Keratinocyte (primary cell): ENCODE measurements at regions not wholly inside any gene's neighbourhood (a gene's known extent, or its start where the extent isn't known, plus 50 kb on each side); places are given as distances from the start of the nearest gene placed in this dataset.

Experiments used
- DNase-seq: peaks from one replicate; pipeline ENCODE4 v3.0.0-alpha.2; 2011; ENCODE audit warnings: low read depth, missing footprints, low spot score
- FAIRE-seq: peaks from 2 replicates; lab custom pipeline; 2011; peaks lifted over from hg19 to GRCh38; lab: Jason Lieb, UNC
- H2AFZ ChIP-seq: 2 replicates; pipeline ENCODE4 v1.6.0; 2012; ENCODE audit warnings: low read length, control low read depth, inconsistent platforms; ENCODE audit not compliant: control insufficient read depth
- H3K27ac ChIP-seq: 2 replicates; pipeline ENCODE4 v1.5.1; 2011; ENCODE audit warnings: low read length; ENCODE audit not compliant: control insufficient read depth, insufficient read depth
- H3K27me3 ChIP-seq: 3 replicates; pipeline ENCODE4 v1.6.0; 2011; ENCODE audit warnings: low read length; ENCODE audit not compliant: control insufficient read depth, insufficient read depth; ENCODE audit errors: extremely low read depth
- H3K36me3 ChIP-seq, 2 experiments: 2 replicates in 1 of 2; 3 replicates in 1 of 2; pipeline ENCODE4 v1.5.1; 2011; ENCODE audit warnings: low read length in 2 of 2, mild to moderate bottlenecking in 1 of 2; ENCODE audit not compliant: control insufficient read depth in 2 of 2, insufficient read depth in 2 of 2; ENCODE audit errors: extremely low read depth in 1 of 2
- H3K4me1 ChIP-seq: 3 replicates; pipeline ENCODE4 v1.5.1; 2011; ENCODE audit warnings: low read length; ENCODE audit not compliant: control insufficient read depth, insufficient read depth; ENCODE audit errors: extremely low read depth
- H3K4me2 ChIP-seq: 3 replicates; pipeline ENCODE4 v1.6.0; 2011; ENCODE audit warnings: low read depth, low read length; ENCODE audit not compliant: control insufficient read depth, insufficient read depth; ENCODE audit errors: extremely low read depth
- H3K4me3 ChIP-seq, 3 experiments: fragments of 200-600 bp in 1 of 3; sonication (generic) in 1 of 3; 2 replicates in 2 of 3; 3 replicates in 1 of 3; pipeline ENCODE4 v1.5.1; 2011 to 2016; ENCODE audit warnings: low read length in 3 of 3, mild to moderate bottlenecking in 3 of 3, control low read depth in 2 of 3, inconsistent platforms in 1 of 3, low read depth in 1 of 3, mixed read lengths in 1 of 3, mixed run types in 1 of 3, moderate library complexity in 1 of 3; ENCODE audit not compliant: control insufficient read depth in 2 of 3, insufficient read depth in 2 of 3; ENCODE audit errors: extremely low read depth in 1 of 3
- H3K79me2 ChIP-seq: 2 replicates; pipeline ENCODE4 v1.6.0; 2012; ENCODE audit warnings: low read length; ENCODE audit not compliant: control insufficient read depth, insufficient read depth
- H3K9ac ChIP-seq: 3 replicates; pipeline ENCODE4 v1.6.0; 2011; ENCODE audit warnings: low read length; ENCODE audit not compliant: control insufficient read depth, insufficient read depth; ENCODE audit errors: extremely low read depth
- H3K9me1 ChIP-seq: 3 replicates; pipeline ENCODE4 v1.6.0; 2011; ENCODE audit warnings: low read length; ENCODE audit not compliant: control insufficient read depth, insufficient read depth; ENCODE audit errors: extremely low read depth
- H3K9me3 ChIP-seq: 2 replicates; pipeline ENCODE4 v1.5.1; 2012; ENCODE audit warnings: low read depth, low read length; ENCODE audit not compliant: control insufficient read depth
- H4K20me1 ChIP-seq: 3 replicates; pipeline ENCODE4 v1.6.0; 2011; ENCODE audit warnings: low read length; ENCODE audit not compliant: control insufficient read depth, insufficient read depth; ENCODE audit errors: extremely low read depth
- CTCF ChIP-seq, 3 experiments: IDR thresholded peaks in 1 of 3; conservative IDR thresholded peaks in 1 of 3; optimal IDR thresholded peaks in 1 of 3; 2 replicates in 2 of 3; 3 replicates in 1 of 3; pipeline versions ENCODE3 to v1.5.1; 2011; ENCODE audit warnings: low read length in 3 of 3, mild to moderate bottlenecking in 3 of 3, moderate library complexity in 2 of 3, control low read depth in 1 of 3, inconsistent platforms in 1 of 3; ENCODE audit not compliant: insufficient read depth in 2 of 3; ENCODE audit errors: extremely low read depth in 1 of 3
- EZH2 ChIP-seq: IDR thresholded peaks from one replicate; pipeline ENCODE4 v1.6.1; 2012; ENCODE audit warnings: inconsistent platforms, mild to moderate bottlenecking, low read length, moderate library complexity
- dilution Hi-C: fragments of 300-500 bp; cut with MboI; formaldehyde crosslinking; loops from one replicate; pipeline ENCODE4 v1.7.0; 2020; ENCODE audit warnings: low sequenced_read_pairs; ENCODE audit not compliant: extremely low pct_ligation_motif_present

- dilution Hi-C loops: no loop called here
- no peak for FAIRE-seq
- DNase-seq: no peak
- Histone ChIP-seq H4K20me1 (no peaks in the 10 kb centered on the region), H2AFZ (no peak overlapping the region), H3K4me2 (no peak overlapping the region), H3K36me3 (no peaks in the 10 kb centered on the region), H3K27me3 (no peaks in the 10 kb centered on the region), H3K9me3 (no peaks in the 10 kb centered on the region), H3K9ac (no peak overlapping the region), H3K4me1 (no peaks in the 10 kb centered on the region), H3K27ac (no peak overlapping the region), H3K79me2 (no peaks in the 10 kb centered on the region), H3K9me1 (no peaks in the 10 kb centered on the region), H3K4me3 (no peak overlapping the region)
- TF ChIP-seq EZH2 (no peak), CTCF (optimal IDR thresholded peaks at IDR 0.05 in 1 of 3, IDR thresholded peaks at IDR 0.05 in 1 of 3, conservative IDR thresholded peaks at IDR 0.05 in 1 of 3; ENCODE audit: extremely low read depth in 1 of 3, insufficient read depth in 2 of 3, low read length in 3 of 3) (no peak)
These were observed 52.3 kb upstream of the BHLHE40 start for GRCh38 chr3:4926892-4927291.

- DNase-seq (no peak), FAIRE-seq (no peak)
- H3K4me2 ChIP-seq: no peak overlapping the region
- H3K4me3 ChIP-seq: no peak overlapping the region
- H3K27me3 ChIP-seq: no peaks in the 10 kb centered on the region
- dilution Hi-C loops: no loop called here
- no peak for TF ChIP-seq CTCF (optimal IDR thresholded peaks at IDR 0.05 in 1 of 3, IDR thresholded peaks at IDR 0.05 in 1 of 3, conservative IDR thresholded peaks at IDR 0.05 in 1 of 3; ENCODE audit: extremely low read depth in 1 of 3, insufficient read depth in 2 of 3, low read length in 3 of 3)
- no peak for TF ChIP-seq EZH2
- no peak overlapping the region for H2AFZ ChIP-seq
- no peaks in the 10 kb centered on the region for H3K36me3 ChIP-seq
- H3K9me3 ChIP-seq: no peaks in the 10 kb centered on the region
- H3K9me1 ChIP-seq: no peaks in the 10 kb centered on the region
- H3K27ac ChIP-seq: no peak overlapping the region
- no peak overlapping the region for H3K9ac ChIP-seq
- H3K4me1 ChIP-seq: no peaks in the 10 kb centered on the region
- no peaks in the 10 kb centered on the region for H4K20me1 ChIP-seq
- H3K79me2 ChIP-seq: no peaks in the 10 kb centered on the region
These were observed 50.9 kb upstream of the BHLHE40 start for GRCh38 chr3:4928277-4928789.
